NCI-H748 (cell line): ENCODE measurements at regions not wholly inside any gene's neighbourhood (a gene's known extent, or its start where the extent isn't known, plus 50 kb on each side); places are given as distances from the start of the nearest gene placed in this dataset.
"Not testable (repeated sequence)": the region's sequence is repeated elsewhere in the genome, so short reads cannot be mapped to it uniquely, and the experiment has no call there.

Source experiments
- DNase-seq: peaks from one replicate; lab custom pipeline; 2025; ENCODE audit not compliant: unreplicated experiment; lab: John Stamatoyannopoulos, UW

GRCh38 chr5:34096033-34096432 is 53.0 kb upstream of the C1QTNF3 start:
- not testable (repeated sequence) for DNase-seq

GRCh38 chr5:34099891-34100290 is 56.9 kb upstream of the C1QTNF3 start:
- DNase-seq: not testable (repeated sequence)

GRCh38 chr5:34101567-34101966 is 58.6 kb upstream of the C1QTNF3 start:
- not testable (repeated sequence) for DNase-seq

GRCh38 chr5:34108897-34109296 is 65.9 kb upstream of the C1QTNF3 start:
- DNase-seq: not testable (repeated sequence)

GRCh38 chr5:34124280-34124679 is 81.3 kb upstream of the C1QTNF3 start:
- not testable (repeated sequence) for DNase-seq

- not testable (repeated sequence) for DNase-seq
Measured at GRCh38 chr5:34125354-34125753, 82.3 kb upstream of the C1QTNF3 start.

GRCh38 chr5:34126741-34127140 is 83.7 kb upstream of the C1QTNF3 start:
- not testable (repeated sequence) for DNase-seq

GRCh38 chr5:34127818-34128217 is 84.8 kb upstream of the C1QTNF3 start:
- DNase-seq: not testable (repeated sequence)

GRCh38 chr5:34128890-34129289 is 85.9 kb upstream of the C1QTNF3 start:
- DNase-seq: not testable (repeated sequence)

GRCh38 chr5:34154988-34155387 is 112.0 kb upstream of the C1QTNF3 start:
- DNase-seq: not testable (repeated sequence)

- DNase-seq: not testable (repeated sequence)
Measured at GRCh38 chr5:34156703-34157414, 113.8 kb upstream of the C1QTNF3 start.

GRCh38 chr5:34160904-34161303 is 117.9 kb upstream of the C1QTNF3 start:
- not testable (repeated sequence) for DNase-seq

- DNase-seq: not testable (repeated sequence)
Measured at GRCh38 chr5:34171398-34171797, 128.4 kb upstream of the C1QTNF3 start.

- not testable (repeated sequence) for DNase-seq
Measured at GRCh38 chr5:34179453-34180190, 136.6 kb upstream of the C1QTNF3 start.

- not testable (repeated sequence) for DNase-seq
Measured at GRCh38 chr5:34180225-34180624, 137.2 kb upstream of the C1QTNF3 start.

- DNase-seq: not testable (repeated sequence)
Measured at GRCh38 chr5:34180940-34181614, 138.1 kb upstream of the C1QTNF3 start.

GRCh38 chr5:34185005-34185404 is 142.0 kb upstream of the C1QTNF3 start:
- DNase-seq: not testable (repeated sequence)

GRCh38 chr5:34185572-34185971 is 142.6 kb upstream of the C1QTNF3 start:
- DNase-seq: not testable (repeated sequence)

- not testable (repeated sequence) for DNase-seq
Measured at GRCh38 chr5:34186108-34186507, 143.1 kb upstream of the C1QTNF3 start.

- not testable (repeated sequence) for DNase-seq
Measured at GRCh38 chr5:34186865-34187264, 143.9 kb upstream of the C1QTNF3 start.

- not testable (repeated sequence) for DNase-seq
Measured at GRCh38 chr5:34187441-34187840, 144.4 kb upstream of the C1QTNF3 start.
